HCT116 (cell line): ENCODE measurements at regions not wholly inside any gene's neighbourhood (a gene's known extent, or its start where the extent isn't known, plus 50 kb on each side); places are given as distances from the start of the nearest gene placed in this dataset.

Experiments used
- ATAC-seq: fragments of 200-7000 bp; cut with Tn5 transposase; 2 replicates; pipeline ENCODE4 v1.9.1; 2020; ENCODE audit warnings: mild to moderate bottlenecking, moderate library complexity
- BruUV-seq: library from RNA; stranded (reverse); fragments of 400-500 nt; replicated peaks from 2 replicates; lab custom pipeline; 2021; lab: Mats Ljungman, UMichigan
- CTCF ChIA-PET: fragments of 300-600 bp; sonication (Branson Sonifier 250); formaldehyde crosslinking; loops from one replicate; lab custom pipeline; 2021; ENCODE audit warnings: antibody characterized with exemption; lab: Charles Lee
- POLR2A ChIA-PET: fragments of 300-600, 350-600 bp; sonication (Branson Sonifier 250); formaldehyde crosslinking; loops from one replicate; lab custom pipeline; 2021; ENCODE audit warnings: antibody characterized with exemption; lab: Charles Lee
- RAD21 ChIA-PET, 2 experiments: fragments of 300-600 bp; sonication (Branson Sonifier 250); formaldehyde crosslinking; loops; one replicate each; lab custom pipeline; 2023; ENCODE audit warnings: low total read pairs in 2 of 2; ENCODE audit not compliant: uncharacterized antibody in 2 of 2, unreplicated experiment in 2 of 2, low non-redundant PET in 1 of 2; lab: Charles Lee
- DNase-seq: peaks from one replicate; pipeline ENCODE4 v3.0.0-alpha.2; 2010; ENCODE audit warnings: low read depth, low spot score
- H2AFZ ChIP-seq: fragments of 200-600 bp; shearing (Covaris generic), sonication (generic); 2 replicates; pipeline ENCODE4 v1.6.1; 2017; ENCODE audit warnings: low read depth, mixed run types, mixed read lengths, antibody characterized with exemption, low read length; ENCODE audit not compliant: poor library complexity, severe bottlenecking
- H3K27ac ChIP-seq: 2 replicates; pipeline ENCODE4 v1.5.1; 2012; ENCODE audit warnings: low read depth, low read length
- H3K27me3 ChIP-seq: fragments of 200-600 bp; sonication (generic); 2 replicates; pipeline ENCODE4 v1.6.1; 2016; ENCODE audit warnings: mixed run types, low read length, mixed read lengths; ENCODE audit not compliant: insufficient read depth
- H3K36me3 ChIP-seq, 2 experiments: fragments of 200-500 bp in 1 of 2; fragments of 200-600 bp in 1 of 2; sonication (Bioruptor generic) in 1 of 2; sonication (generic) in 1 of 2; 2 replicates each; pipeline versions ENCODE4 v1.5.1 to v1.6.1; 2014 to 2016; ENCODE audit warnings: low read length in 2 of 2, inconsistent platforms in 1 of 2, mixed read lengths in 1 of 2, mixed run types in 1 of 2; ENCODE audit not compliant: insufficient read depth in 2 of 2, control insufficient read depth in 1 of 2
- H3K4me1 ChIP-seq, 2 experiments: fragments of 200-600 bp in 1 of 2; sonication (generic) in 1 of 2; 2 replicates each; pipeline versions ENCODE4 v1.5.1 to v1.6.1; 2012 to 2017; ENCODE audit warnings: low read length in 2 of 2, inconsistent platforms in 1 of 2, mild to moderate bottlenecking in 1 of 2, mixed read lengths in 1 of 2, mixed run types in 1 of 2, moderate library complexity in 1 of 2; ENCODE audit not compliant: insufficient read depth in 2 of 2, control insufficient read depth in 1 of 2
- H3K4me2 ChIP-seq: fragments of 200-600 bp; sonication (generic); 2 replicates; pipeline ENCODE4 v1.6.1; 2017; ENCODE audit warnings: mixed run types, low read length, mixed read lengths
- H3K4me3 ChIP-seq, 2 experiments: fragments of 200-600 bp in 1 of 2; sonication (generic) in 1 of 2; replicated peaks in 1 of 2; 2 replicates each; pipeline ENCODE4 v1.5.1; 2011 to 2016; ENCODE audit warnings: low read length in 2 of 2, control low read depth in 1 of 2, low read depth in 1 of 2, mild to moderate bottlenecking in 1 of 2, mixed read lengths in 1 of 2, mixed run types in 1 of 2
- H3K79me2 ChIP-seq: fragments of 200-600 bp; sonication (generic); 2 replicates; pipeline ENCODE4 v1.6.1; 2017; ENCODE audit warnings: mild to moderate bottlenecking, mixed run types, low read length, moderate library complexity, mixed read lengths; ENCODE audit not compliant: insufficient read depth
- H3K9ac ChIP-seq: fragments of 200-600 bp; sonication (generic); 2 replicates; pipeline ENCODE4 v1.6.1; 2016; ENCODE audit warnings: low read length, mixed read lengths
- H3K9me2 ChIP-seq: fragments of 200-600 bp; sonication (generic), shearing (Covaris generic); 2 replicates; pipeline ENCODE4 v1.6.1; 2017; ENCODE audit warnings: mixed run types, mild to moderate bottlenecking, moderate library complexity; ENCODE audit not compliant: insufficient read depth
- H3K9me3 ChIP-seq, 2 experiments: fragments of 200-500 bp in 1 of 2; fragments of 200-600 bp in 1 of 2; sonication (Bioruptor generic) in 1 of 2; sonication (generic) in 1 of 2; 2 replicates each; pipeline ENCODE4 v1.6.1; 2014 to 2017; ENCODE audit warnings: low read length in 2 of 2, mixed read lengths in 2 of 2, inconsistent platforms in 1 of 2, low read depth in 1 of 2, mild to moderate bottlenecking in 1 of 2, mixed run types in 1 of 2, moderate library complexity in 1 of 2; ENCODE audit not compliant: control insufficient read depth in 1 of 2, insufficient read depth in 1 of 2
- H4K20me1 ChIP-seq: fragments of 200-600 bp; sonication (generic), shearing (Covaris generic); 2 replicates; pipeline ENCODE4 v1.6.1; 2017; ENCODE audit warnings: mixed run types, mild to moderate bottlenecking, moderate library complexity; ENCODE audit not compliant: insufficient read depth
- CBX3 ChIP-seq: IDR thresholded peaks from 2 replicates; pipeline ENCODE4 v1.6.1; 2012; ENCODE audit warnings: low read depth
- CEBPB ChIP-seq: IDR thresholded peaks from 2 replicates; pipeline ENCODE4 v1.6.1; 2012; ENCODE audit warnings: low read depth
- EGR1 ChIP-seq: IDR thresholded peaks from 2 replicates; pipeline ENCODE4 v1.6.1; 2012; ENCODE audit warnings: low read depth
- ELF1 ChIP-seq: IDR thresholded peaks from 2 replicates; pipeline ENCODE4 v1.6.1; 2012; ENCODE audit warnings: low read depth, borderline replicate concordance
- EZH2 ChIP-seq: fragments of 200-600 bp; sonication (generic); IDR thresholded peaks from 2 replicates; pipeline ENCODE4 v1.6.1; 2017; ENCODE audit warnings: antibody characterized with exemption, mixed run types
- EZH2phosphoT487 ChIP-seq: fragments of 200-600 bp; IDR thresholded peaks from 2 replicates; pipeline ENCODE4 v1.6.1; 2018; ENCODE audit warnings: antibody characterized with exemption, borderline replicate concordance
- POLR2A ChIP-seq: IDR thresholded peaks from 2 replicates; pipeline ENCODE4 v1.7.0; 2011; ENCODE audit warnings: borderline replicate concordance; ENCODE audit not compliant: insufficient read depth, insufficient read length; ENCODE audit errors: extremely low read depth
- POLR2AphosphoS5 ChIP-seq: IDR thresholded peaks from 2 replicates; pipeline ENCODE4 v1.6.1; 2011; ENCODE audit warnings: mild to moderate bottlenecking, low read depth, low read length, moderate library complexity
- RAD21 ChIP-seq: IDR thresholded peaks from 2 replicates; pipeline ENCODE4 v1.6.1; 2012; ENCODE audit warnings: low read depth, mild to moderate bottlenecking
- SRF ChIP-seq: IDR thresholded peaks from 2 replicates; pipeline ENCODE4 v1.6.1; 2012; ENCODE audit warnings: low read depth
- YY1 ChIP-seq: IDR thresholded peaks from 2 replicates; pipeline ENCODE4 v1.6.1; 2011; ENCODE audit warnings: low read length, low read depth, moderate library complexity, mild to moderate bottlenecking; ENCODE audit not compliant: insufficient replicate concordance; ENCODE audit errors: extremely low read depth
- ZFX ChIP-seq: fragments of 450-650 bp; IDR thresholded peaks from 2 replicates; pipeline ENCODE4 v1.6.1; 2017
- intact Hi-C: fragments of 100-400 bp; cut with micrococcal nuclease; formaldehyde crosslinking; loops from 2 replicates; pipeline ENCODE4 v1.10.0; 2022
- TF ChIP-seq, protein P1 (sequence below): IDR thresholded peaks from 2 replicates; pipeline ENCODE4 v1.6.1; 2012
- TF ChIP-seq, protein P2 (sequence below): IDR thresholded peaks from 2 replicates; pipeline ENCODE4 v1.6.1; 2011; ENCODE audit warnings: mild to moderate bottlenecking, low read length, moderate library complexity; ENCODE audit not compliant: insufficient replicate concordance; ENCODE audit errors: extremely low read depth
- TF ChIP-seq, protein P3 (sequence below): IDR thresholded peaks from 2 replicates; pipeline ENCODE4 v1.6.1; 2012; ENCODE audit warnings: low read depth
- TF ChIP-seq, protein P4 (sequence below): IDR thresholded peaks from 2 replicates; pipeline ENCODE4 v1.6.1; 2012

DNA sequence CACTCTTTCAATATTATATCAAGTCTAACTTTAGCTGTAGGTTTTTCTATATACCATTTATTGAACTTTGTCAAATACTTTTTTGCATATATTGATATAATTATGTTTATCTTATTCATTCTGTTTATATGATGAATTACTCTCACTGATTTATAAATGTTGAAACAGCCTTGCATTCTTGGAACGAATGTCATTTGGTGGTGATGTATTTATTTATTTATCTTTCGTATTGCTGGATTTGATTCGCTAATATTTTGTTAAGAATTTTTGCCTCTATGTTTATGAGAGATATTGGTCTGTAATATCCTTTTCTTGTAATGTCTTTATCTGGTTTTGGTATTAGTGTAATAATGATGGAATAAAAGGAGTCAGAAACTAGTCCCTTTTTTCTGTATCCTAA is 563.9 kb downstream of the ANXA1 start:
- CTCF ChIA-PET: no interaction called here
- no peaks in the 10 kb centered on the region for H4K20me1 ChIP-seq
- H3K9ac ChIP-seq: no peak overlapping the region
- H3K4me2 ChIP-seq: no peak overlapping the region
- no peaks in the 10 kb centered on the region for H3K4me1 ChIP-seq
- no peaks in the 10 kb centered on the region for H3K9me3 ChIP-seq
- RAD21 ChIA-PET: no interaction called here
- intact Hi-C loops: loop anchor here (10.0 kb wide), 1 partner anchor 51 kb away; no protein-coding TSS in a partner anchor
- no peaks in the 10 kb centered on the region for H3K36me3 ChIP-seq
- TF ChIP-seq ELF1 (no peak), YY1 (no peak), EZH2phosphoT487 (no peak)
- TF ChIP-seq, protein P1, sequence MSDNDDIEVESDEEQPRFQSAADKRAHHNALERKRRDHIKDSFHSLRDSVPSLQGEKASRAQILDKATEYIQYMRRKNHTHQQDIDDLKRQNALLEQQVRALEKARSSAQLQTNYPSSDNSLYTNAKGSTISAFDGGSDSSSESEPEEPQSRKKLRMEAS: no peak
- TF ChIP-seq, all 23 proteins: peak for 0
- Histone ChIP-seq H3K27ac (no peak overlapping the region), H3K4me3 (no peak overlapping the region), H3K27me3 (no peaks in the 10 kb centered on the region), H3K9me2 (no peaks in the 10 kb centered on the region), H3K79me2 (no peaks in the 10 kb centered on the region), H2AFZ (no peak overlapping the region)
- POLR2A ChIA-PET: no interaction called here
- ATAC-seq (no peak), DNase-seq (no peak)
- BruUV-seq: no TSS peak

DNA sequence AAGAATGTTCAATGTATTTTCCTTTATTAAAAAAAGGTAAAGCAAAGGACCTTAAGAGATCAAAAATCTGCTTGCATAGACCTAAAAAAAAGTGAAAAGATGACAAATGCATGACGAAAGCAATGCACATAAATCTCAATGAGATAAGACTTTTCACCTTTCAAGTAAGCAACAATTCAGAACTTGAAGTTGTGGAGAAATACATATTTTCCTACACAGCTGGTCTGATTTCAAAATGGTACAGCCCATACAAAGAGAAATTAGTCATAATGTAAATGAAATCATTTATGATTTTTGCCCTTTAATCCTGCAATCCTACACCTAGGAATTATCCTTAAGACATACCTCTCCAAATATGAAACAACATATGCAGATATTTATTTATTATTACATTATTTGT is 568.0 kb downstream of the ANXA1 start:
- Histone ChIP-seq H3K9ac (no peak overlapping the region), H3K4me2 (no peak overlapping the region), H3K9me3 (no peaks in the 10 kb centered on the region; a peak in 1 of 4 replicates), H3K36me3 (no peaks in the 10 kb centered on the region), H3K27ac (no peak overlapping the region), H3K27me3 (no peaks in the 10 kb centered on the region), H3K79me2 (no peaks in the 10 kb centered on the region), H3K4me3 (no peak overlapping the region), H3K4me1 (no peaks in the 10 kb centered on the region), H3K9me2 (no peaks in the 10 kb centered on the region), H2AFZ (no peak overlapping the region), H4K20me1 (no peaks in the 10 kb centered on the region)
- intact Hi-C loops: loop anchor here (10.0 kb wide), 1 partner anchor 55 kb away; no protein-coding TSS in a partner anchor
- ChIA-PET POLR2A (no interaction called here), RAD21 (no interaction called here), CTCF (no interaction called here)
- ATAC-seq (no peak), DNase-seq (no peak)
- BruUV-seq: no TSS peak
- TF ChIP-seq CEBPB (no peak), ELF1 (no peak), EZH2 (no peak), YY1 (no peak), EZH2phosphoT487 (no peak), CBX3 (no peak), POLR2A (no peak), ZFX (no peak), SRF (no peak), POLR2AphosphoS5 (no peak), RAD21 (no peak), EGR1 (no peak)
- TF ChIP-seq, protein P2, sequence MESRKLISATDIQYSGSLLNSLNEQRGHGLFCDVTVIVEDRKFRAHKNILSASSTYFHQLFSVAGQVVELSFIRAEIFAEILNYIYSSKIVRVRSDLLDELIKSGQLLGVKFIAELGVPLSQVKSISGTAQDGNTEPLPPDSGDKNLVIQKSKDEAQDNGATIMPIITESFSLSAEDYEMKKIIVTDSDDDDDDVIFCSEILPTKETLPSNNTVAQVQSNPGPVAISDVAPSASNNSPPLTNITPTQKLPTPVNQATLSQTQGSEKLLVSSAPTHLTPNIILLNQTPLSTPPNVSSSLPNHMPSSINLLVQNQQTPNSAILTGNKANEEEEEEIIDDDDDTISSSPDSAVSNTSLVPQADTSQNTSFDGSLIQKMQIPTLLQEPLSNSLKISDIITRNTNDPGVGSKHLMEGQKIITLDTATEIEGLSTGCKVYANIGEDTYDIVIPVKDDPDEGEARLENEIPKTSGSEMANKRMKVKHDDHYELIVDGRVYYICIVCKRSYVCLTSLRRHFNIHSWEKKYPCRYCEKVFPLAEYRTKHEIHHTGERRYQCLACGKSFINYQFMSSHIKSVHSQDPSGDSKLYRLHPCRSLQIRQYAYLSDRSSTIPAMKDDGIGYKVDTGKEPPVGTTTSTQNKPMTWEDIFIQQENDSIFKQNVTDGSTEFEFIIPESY: no peak
- TF ChIP-seq, protein P3, sequence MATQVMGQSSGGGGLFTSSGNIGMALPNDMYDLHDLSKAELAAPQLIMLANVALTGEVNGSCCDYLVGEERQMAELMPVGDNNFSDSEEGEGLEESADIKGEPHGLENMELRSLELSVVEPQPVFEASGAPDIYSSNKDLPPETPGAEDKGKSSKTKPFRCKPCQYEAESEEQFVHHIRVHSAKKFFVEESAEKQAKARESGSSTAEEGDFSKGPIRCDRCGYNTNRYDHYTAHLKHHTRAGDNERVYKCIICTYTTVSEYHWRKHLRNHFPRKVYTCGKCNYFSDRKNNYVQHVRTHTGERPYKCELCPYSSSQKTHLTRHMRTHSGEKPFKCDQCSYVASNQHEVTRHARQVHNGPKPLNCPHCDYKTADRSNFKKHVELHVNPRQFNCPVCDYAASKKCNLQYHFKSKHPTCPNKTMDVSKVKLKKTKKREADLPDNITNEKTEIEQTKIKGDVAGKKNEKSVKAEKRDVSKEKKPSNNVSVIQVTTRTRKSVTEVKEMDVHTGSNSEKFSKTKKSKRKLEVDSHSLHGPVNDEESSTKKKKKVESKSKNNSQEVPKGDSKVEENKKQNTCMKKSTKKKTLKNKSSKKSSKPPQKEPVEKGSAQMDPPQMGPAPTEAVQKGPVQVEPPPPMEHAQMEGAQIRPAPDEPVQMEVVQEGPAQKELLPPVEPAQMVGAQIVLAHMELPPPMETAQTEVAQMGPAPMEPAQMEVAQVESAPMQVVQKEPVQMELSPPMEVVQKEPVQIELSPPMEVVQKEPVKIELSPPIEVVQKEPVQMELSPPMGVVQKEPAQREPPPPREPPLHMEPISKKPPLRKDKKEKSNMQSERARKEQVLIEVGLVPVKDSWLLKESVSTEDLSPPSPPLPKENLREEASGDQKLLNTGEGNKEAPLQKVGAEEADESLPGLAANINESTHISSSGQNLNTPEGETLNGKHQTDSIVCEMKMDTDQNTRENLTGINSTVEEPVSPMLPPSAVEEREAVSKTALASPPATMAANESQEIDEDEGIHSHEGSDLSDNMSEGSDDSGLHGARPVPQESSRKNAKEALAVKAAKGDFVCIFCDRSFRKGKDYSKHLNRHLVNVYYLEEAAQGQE: no peak
- TF ChIP-seq, protein P4, sequence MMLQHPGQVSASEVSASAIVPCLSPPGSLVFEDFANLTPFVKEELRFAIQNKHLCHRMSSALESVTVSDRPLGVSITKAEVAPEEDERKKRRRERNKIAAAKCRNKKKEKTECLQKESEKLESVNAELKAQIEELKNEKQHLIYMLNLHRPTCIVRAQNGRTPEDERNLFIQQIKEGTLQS: no peak
